GM21360 (cell line): ENCODE measurements at regions not wholly inside any gene's neighbourhood (a gene's known extent, or its start where the extent isn't known, plus 50 kb on each side); places are given as distances from the start of the nearest gene placed in this dataset.
A peak's percentile ranks its signal among the peaks of the same experiment; 100 is the strongest.

ENCODE experiments used
- ATAC-seq: cut with Tn5 transposase; IDR thresholded peaks from one replicate; pipeline ENCODE4 v1.9.1; 2021; ENCODE audit warnings: mild to moderate bottlenecking, moderate library complexity; ENCODE audit not compliant: unreplicated experiment

DNA sequence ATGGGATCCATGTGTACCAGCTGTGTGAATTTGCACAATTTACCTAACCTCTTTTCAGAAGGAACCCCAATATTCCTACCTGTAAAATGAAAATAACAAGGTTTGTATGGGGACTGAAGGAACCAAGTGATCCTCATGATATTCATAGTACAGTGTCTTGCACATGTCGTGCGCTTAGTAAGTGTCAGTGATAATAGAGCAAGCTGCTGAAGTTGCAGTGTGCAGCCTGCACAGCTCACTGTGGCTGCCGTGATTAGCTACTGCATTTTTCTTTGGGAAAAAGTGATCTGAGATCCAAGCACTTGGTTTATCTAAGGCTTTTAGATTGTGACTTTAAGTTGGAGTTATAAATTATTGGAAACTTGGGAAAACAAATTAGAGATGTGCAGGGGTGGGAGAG, 135.9 kb upstream of the FRY start:
- ATAC-seq: no peak

- peak; percentile 53 for ATAC-seq
Measured at GRCh38 chr13:31896427-31896826, 135.1 kb upstream of the FRY start.

GRCh38 chr13:31898378-31899071, 133.0 kb upstream of the FRY start:
- ATAC-seq: no peak

GRCh38 chr13:31901985-31902384, 129.6 kb upstream of the FRY start:
- no peak for ATAC-seq

GRCh38 chr13:31903111-31903815, 128.3 kb upstream of the FRY start:
- no peak for ATAC-seq

- no peak for ATAC-seq
Measured at GRCh38 chr13:31904941-31905824, 126.4 kb upstream of the FRY start.

GRCh38 chr13:31905961-31906360, 125.6 kb upstream of the FRY start:
- ATAC-seq: no peak

- ATAC-seq: no peak
Measured at GRCh38 chr13:31908696-31909411, 122.7 kb upstream of the FRY start.

DNA sequence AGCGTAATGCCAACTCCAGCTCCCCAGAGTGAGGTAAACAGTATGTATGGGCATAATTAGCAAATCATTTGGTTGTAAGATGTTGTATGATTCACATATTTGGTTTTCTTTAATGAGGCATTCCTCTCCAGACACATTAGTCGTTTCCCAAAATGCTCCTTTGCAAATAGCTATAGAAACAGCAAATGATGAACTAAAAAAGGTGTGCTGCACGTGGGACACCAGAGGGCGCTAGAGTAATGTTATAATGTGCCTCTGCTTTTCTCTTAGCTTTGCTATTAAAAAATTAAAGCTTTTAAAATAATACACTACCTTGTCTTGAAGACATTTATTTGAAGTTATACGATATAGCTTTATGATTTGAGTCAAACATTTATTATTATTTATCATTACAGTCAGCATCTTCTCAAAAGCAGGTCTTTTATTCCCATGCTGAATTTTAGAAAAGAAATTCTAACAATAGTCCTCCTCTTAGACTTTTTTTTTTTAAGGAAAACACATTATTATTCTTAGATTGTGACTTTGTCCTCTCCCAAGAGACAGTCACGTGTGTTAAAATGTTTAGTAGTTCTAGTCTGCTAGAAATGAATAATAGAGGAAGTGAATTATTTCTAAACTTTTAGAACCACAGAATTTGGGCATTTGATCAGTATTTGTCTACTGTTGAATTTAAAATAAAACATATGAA, 121.6 kb upstream of the FRY start:
- ATAC-seq: no peak

GRCh38 chr13:31910633-31911032, 120.9 kb upstream of the FRY start:
- no peak for ATAC-seq

GRCh38 chr13:31912647-31913401, 118.8 kb upstream of the FRY start:
- no peak for ATAC-seq

DNA sequence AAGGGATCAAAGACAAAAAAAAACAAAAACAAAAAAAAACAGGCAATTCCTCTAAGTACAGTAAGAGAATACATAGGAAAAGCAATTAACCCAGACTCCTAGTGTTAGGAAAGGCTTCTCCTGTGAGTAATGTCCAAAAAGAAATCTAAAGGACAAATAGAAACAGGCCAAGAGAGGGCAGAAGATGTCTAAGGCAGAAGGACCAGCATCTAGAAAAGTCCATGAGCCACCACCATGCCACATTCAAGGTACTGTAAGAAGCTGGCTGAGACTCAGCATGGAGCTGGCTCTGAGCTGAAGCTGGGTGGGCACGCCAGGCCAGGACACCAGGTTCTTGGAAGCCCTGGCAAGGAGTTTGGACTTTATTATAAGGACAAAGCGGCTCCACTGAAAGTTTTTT, 118.1 kb upstream of the FRY start:
- ATAC-seq: no peak

GRCh38 chr13:31914843-31915242, 116.7 kb upstream of the FRY start:
- no peak for ATAC-seq

GRCh38 chr13:31918707-31919106, 112.9 kb upstream of the FRY start:
- ATAC-seq: no peak

DNA sequence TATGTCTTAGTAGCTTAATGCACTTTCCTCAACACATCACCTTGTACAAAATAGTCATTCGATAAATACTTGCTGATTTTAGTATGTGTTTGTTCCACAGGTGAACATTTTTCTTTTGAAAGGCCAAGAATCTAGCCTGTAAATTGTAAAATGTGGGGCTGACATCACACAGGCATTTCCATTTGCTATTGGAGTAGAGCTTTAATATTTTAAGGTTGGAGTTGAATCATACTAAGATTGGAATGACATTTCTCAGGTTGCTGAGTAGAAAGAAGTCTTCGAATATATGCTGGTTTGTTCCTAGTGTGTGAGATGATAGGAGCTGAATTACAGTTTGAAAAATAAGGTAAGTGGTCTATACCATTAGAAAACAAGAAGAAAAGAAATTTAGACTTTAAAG, 112.3 kb upstream of the FRY start:
- ATAC-seq: no peak

DNA sequence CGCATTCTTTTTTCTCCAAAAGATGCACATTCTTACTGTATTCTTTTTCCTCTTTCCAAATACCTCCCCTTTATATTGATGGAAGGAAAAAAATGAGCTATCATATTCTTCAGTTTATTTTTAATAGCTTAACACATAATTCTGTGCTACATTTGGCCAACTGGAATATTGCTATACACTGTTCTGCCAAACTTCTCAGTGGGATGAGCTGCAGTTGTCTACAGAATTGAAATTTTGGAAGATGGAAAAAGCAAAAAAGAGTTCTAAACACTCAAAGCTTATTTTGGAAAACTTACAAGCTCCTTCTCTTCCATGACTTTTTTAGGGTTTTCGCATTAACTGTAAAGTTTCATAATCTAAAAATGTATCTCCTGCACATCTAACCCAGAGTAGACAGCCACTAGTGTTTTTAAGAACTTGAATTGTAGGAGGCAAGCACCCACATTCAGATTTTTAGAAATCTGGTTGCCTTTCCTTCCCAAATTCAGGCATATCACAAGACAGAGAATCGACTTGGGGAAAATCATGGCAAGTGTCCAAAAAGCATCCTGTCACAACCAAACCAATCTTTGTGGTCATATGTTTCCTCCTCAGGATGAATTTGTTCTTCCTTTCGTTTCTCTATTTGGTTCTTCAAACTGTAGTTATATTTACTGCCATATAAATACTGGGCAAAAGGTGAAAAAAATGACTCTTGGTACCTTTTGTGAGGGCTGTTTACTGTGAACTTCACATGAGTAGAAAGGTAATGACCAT, 111.4 kb upstream of the FRY start:
- ATAC-seq: no peak

GRCh38 chr13:31920727-31921100, 110.9 kb upstream of the FRY start:
- no peak for ATAC-seq

DNA sequence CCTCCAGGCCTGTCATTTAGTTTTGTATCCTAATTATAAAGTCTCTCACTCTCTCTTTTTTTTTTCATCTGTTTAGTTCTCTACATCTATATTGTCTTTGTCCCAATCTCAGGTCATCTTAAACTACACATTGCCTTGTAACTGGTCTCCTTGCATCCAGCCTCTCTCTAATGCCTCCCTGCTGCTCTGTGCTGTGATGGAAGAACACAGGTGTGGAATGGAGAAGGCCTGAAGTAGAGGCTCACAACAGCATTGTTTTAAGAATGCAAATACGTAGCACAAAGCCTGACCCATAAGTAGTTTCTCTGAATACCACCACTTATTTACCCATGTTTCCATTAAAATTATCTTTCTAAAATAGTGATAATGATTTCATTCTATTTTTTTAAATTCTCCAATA, 108.8 kb upstream of the FRY start:
- no peak for ATAC-seq

DNA sequence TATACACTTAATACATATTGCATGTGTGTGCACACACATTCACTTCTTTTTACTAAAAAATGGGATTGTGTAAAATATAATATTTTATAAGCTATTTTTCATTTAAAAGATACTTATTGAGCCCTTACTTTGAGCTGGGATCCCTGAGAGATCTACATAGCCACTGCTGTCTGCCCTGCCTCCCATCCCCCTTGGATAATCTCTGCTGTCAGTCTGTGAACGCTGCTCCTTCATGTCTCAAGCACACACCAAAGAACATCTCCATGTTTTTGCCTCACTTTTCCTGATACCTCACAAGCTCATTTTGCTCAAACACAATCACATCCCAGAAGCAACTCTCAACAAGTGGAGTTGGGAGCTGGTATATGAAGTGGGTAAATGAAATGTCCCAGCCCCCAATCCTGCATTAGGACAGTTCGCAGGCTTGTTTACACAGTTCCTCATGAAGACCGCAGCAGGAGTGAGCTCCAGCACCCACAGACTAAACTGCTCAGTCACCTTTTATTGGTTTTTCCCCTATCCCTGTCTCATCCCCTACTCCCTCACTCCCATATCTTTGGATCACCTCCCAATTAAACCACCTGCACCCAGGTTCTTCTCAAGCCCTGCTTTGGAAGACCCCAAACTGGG, 108.3 kb upstream of the FRY start:
- no peak for ATAC-seq
